ENCODE measurements at regions not wholly inside any gene's neighbourhood (a gene's known extent, or its start where the extent isn't known, plus 50 kb on each side); places are given as distances from the start of the nearest gene placed in this dataset.

DNA sequence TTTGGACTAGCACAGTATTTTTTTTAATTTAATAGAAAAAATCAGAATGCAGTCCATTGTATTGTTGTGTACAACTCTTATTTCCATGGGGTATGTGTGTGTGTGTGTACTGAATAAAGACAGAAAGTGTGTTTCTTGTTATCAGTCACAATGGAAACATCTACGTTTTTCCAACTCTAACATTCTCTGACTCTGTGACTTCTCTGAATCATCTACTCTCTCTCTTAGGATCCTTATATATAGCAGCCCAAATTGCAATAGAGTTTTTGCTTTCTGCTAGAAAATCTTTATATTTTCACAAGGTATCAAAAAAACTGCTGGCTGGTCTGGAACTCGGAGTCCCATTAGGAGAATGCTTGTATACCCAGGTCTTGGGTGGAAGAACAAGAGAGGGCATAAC is 138.9 kb upstream of the ARID2 start:
- TF ChIP-seq POLR2AphosphoS5 (IDR thresholded peaks at IDR 0.05; ENCODE audit: low read depth, low read length) (no peak), POLR2A (IDR thresholded peaks at IDR 0.05; ENCODE audit: low read depth, low read length) (no peak), TAF1 (IDR thresholded peaks at IDR 0.05; ENCODE audit: low read depth, low read length) (no peak), POU2F2 (IDR thresholded peaks at IDR 0.05; ENCODE audit: low read depth, low read length) (no peak)

Measured in GM12891 (cell line).